Stomach (tissue), 8 donors: ENCODE measurements at regions not wholly inside any gene's neighbourhood (a gene's known extent, or its start where the extent isn't known, plus 50 kb on each side); places are given as distances from the start of the nearest gene placed in this dataset.
"Not testable (repeated sequence)": the region's sequence is repeated elsewhere in the genome, so short reads cannot be mapped to it uniquely, and the experiment has no call there.

Source experiments
- DNase-seq, 2 donors: peaks; one replicate each; pipeline versions ENCODE4 v3.0.0 to v3.0.0-alpha.2; 2013 to 2019
- H3K27ac ChIP-seq, 5 donors: fragments of 200-600 bp in 4 of 5; sonication (generic) in 4 of 5; one replicate each; pipeline ENCODE4 v1.5.1; 2013 to 2019; ENCODE audit warnings: mild to moderate bottlenecking in 1 of 5, moderate library complexity in 1 of 5
- H3K27me3 ChIP-seq, 3 donors: fragments of 200-600 bp; sonication (generic); one replicate each; pipeline ENCODE4 v1.5.1; 2017 to 2019; ENCODE audit warnings: mixed run types in 1 of 3
- H3K36me3 ChIP-seq, 4 donors: fragments of 200-600 bp; sonication (generic); 1 replicate in 3 of 4; 2 replicates in 1 of 4; pipeline ENCODE4 v1.5.1; 2016 to 2019
- H3K4me1 ChIP-seq, 4 donors: fragments of 200-600 bp; sonication (generic); one replicate each; pipeline ENCODE4 v1.5.1; 2016 to 2019
- H3K4me3 ChIP-seq, 4 donors: fragments of 200-600 bp; sonication (generic) in 3 of 4; one replicate each; pipeline ENCODE4 v1.5.1; 2016 to 2019; ENCODE audit warnings: mild to moderate bottlenecking in 1 of 4
- H3K9me3 ChIP-seq, 4 donors: fragments of 200-600 bp; sonication (generic); one replicate each; pipeline ENCODE4 v1.5.1; 2016 to 2019
- EP300 ChIP-seq: sonication (generic); formaldehyde crosslinking; IDR thresholded peaks from one replicate; pipeline ENCODE4 v1.6.1; 2017; ENCODE audit warnings: antibody characterized with exemption
- POLR2A ChIP-seq, 4 donors: fragments of 450-650 bp; IDR thresholded peaks; one replicate each; pipeline ENCODE4 v1.6.1; 2016; ENCODE audit warnings: antibody characterized with exemption in 4 of 4, control low read depth in 2 of 4, mild to moderate bottlenecking in 1 of 4, moderate library complexity in 1 of 4
- POLR2AphosphoS5 ChIP-seq, 3 donors: sonication (generic); formaldehyde crosslinking; IDR thresholded peaks; one replicate each; pipeline ENCODE4 v1.6.1; 2016; ENCODE audit warnings: antibody characterized with exemption in 3 of 3
- WGBS, 5 donors: extraction: QIAGEN DNeasy Blood & Tissue Kit in 3 of 5; methylation state at CpG; one replicate each; pipeline versions ENCODE4 v1.1.5 to v1.1.7; 2013 to 2018; 5-methylcytosine and 5-hydroxymethylcytosine counted together
- intact Hi-C: fragments of 100-400 bp; cut with DNase I; formaldehyde crosslinking; loops from one replicate; pipeline ENCODE4 v1.15.1; 2023; ENCODE audit warnings: low total_unique reads
- TF ChIP-seq, protein P1 (sequence below), 7 experiments: fragments of 450-650 bp in 4 of 7; fragments of 200-600 bp in 3 of 7; sonication (generic) in 3 of 7; IDR thresholded peaks; one replicate each; pipeline ENCODE4 v1.5.1; 2016 to 2019; ENCODE audit warnings: antibody characterized with exemption in 7 of 7, control low read depth in 2 of 7, mild to moderate bottlenecking in 1 of 7
- donor health status: healthy with polysubstance abuse.
- donor health status: Bipolar disorder and iron deficiency.
- donor health status: healthy.

DNA sequence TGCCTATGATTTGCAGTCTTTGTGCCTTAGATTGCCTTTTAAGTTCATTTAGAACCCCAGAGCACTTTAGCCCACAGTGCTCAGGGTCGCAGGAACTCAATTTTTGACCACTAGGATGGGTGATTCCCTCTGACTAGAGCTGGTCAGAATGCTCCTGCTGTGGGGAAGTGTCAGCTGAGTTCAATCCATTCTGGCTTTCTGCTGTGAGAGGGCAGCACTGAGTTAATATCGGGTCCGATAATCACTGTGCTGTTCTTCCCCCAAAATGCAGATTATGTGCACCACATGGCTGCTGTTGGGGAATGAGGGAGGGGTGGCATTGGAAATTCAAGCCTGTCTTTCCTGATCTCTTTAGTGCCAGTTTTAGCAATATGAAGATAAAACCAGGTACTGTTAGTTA, 886.4 kb downstream of the DNAJB9 start:
- no peaks in the 10 kb centered on the region for H3K4me1 ChIP-seq
- no peak overlapping the region for H3K4me3 ChIP-seq
- WGBS, 5 donors, result 67 to 92% (median 72%) methylated on average over 3 of the region's 3 CpGs
- DNase-seq, result no peak
- no peaks in the 10 kb centered on the region for H3K36me3 ChIP-seq
- intact Hi-C loops, result no loop called here
- no peaks in the 10 kb centered on the region for H3K27me3 ChIP-seq
- TF ChIP-seq, protein P1, sequence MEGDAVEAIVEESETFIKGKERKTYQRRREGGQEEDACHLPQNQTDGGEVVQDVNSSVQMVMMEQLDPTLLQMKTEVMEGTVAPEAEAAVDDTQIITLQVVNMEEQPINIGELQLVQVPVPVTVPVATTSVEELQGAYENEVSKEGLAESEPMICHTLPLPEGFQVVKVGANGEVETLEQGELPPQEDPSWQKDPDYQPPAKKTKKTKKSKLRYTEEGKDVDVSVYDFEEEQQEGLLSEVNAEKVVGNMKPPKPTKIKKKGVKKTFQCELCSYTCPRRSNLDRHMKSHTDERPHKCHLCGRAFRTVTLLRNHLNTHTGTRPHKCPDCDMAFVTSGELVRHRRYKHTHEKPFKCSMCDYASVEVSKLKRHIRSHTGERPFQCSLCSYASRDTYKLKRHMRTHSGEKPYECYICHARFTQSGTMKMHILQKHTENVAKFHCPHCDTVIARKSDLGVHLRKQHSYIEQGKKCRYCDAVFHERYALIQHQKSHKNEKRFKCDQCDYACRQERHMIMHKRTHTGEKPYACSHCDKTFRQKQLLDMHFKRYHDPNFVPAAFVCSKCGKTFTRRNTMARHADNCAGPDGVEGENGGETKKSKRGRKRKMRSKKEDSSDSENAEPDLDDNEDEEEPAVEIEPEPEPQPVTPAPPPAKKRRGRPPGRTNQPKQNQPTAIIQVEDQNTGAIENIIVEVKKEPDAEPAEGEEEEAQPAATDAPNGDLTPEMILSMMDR (IDR thresholded peaks at IDR 0.05), result no peak
- no peak for TF ChIP-seq EP300
- TF ChIP-seq POLR2AphosphoS5 (IDR thresholded peaks at IDR 0.05), result no peak
- H3K9me3 ChIP-seq, result peaks cover 0 to 15% (median 6%) of the 10 kb centered on the region in 4 donors
- no peak overlapping the region for H3K27ac ChIP-seq

DNA sequence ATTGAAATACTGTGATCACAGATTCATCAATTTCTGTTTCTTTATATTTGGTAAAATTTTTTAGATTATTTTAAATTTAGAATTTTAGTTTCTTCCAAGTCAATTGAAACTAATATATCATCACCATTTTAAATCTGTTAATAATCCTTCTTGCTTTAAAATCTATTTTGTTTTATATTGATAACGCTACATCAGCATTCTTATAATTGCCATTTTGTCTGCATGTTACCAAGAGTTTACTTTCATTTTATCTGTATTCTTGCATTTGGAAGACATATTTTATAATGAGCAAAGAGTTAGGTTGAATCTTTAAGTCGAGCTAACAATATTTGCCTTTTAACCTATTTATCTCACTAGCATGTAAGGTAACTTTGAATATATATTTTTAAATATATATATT, 890.6 kb downstream of the DNAJB9 start:
- intact Hi-C loops, result no loop called here
- no peak overlapping the region for H3K27ac ChIP-seq
- no peaks in the 10 kb centered on the region for H3K4me1 ChIP-seq
- TF ChIP-seq, protein P1 (IDR thresholded peaks at IDR 0.05), result no peak
- TF ChIP-seq POLR2A (IDR thresholded peaks at IDR 0.05) (no peak), POLR2AphosphoS5 (IDR thresholded peaks at IDR 0.05) (no peak), EP300 (no peak)
- H3K4me3 ChIP-seq, result no peak overlapping the region
- no peaks in the 10 kb centered on the region for H3K27me3 ChIP-seq
- peaks cover 0 to 2% (median 0%) of the 10 kb centered on the region in 4 donors for H3K9me3 ChIP-seq
- H3K36me3 ChIP-seq, result no peaks in the 10 kb centered on the region
- no peak for DNase-seq
- 78 to 94% (median 89%) methylated on average over 2 of the region's 2 CpGs for WGBS, 5 donors

DNA sequence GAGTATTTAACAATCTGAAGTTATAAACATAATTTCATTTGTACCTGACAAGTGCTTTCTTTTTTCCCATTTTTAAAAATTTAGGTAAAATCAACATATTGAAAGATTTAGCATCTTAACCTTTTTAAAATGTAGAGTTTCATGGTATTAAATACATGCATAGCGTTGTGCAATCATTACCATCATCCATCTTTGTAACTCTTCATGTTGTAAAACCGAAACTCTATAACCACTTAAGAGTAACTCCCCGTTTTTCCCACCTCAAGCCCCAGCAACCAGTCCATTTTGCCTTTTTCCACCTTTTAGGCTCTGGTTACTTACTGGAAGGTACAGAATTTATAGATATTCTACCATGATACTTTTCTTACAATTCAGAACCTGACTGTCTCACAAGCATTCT, 892.5 kb downstream of the DNAJB9 start:
- H3K36me3 ChIP-seq, result no peaks in the 10 kb centered on the region
- DNase-seq, result no peak
- H3K27ac ChIP-seq, result no peak overlapping the region
- intact Hi-C loops, result no loop called here
- no peak overlapping the region for H3K4me3 ChIP-seq
- H3K27me3 ChIP-seq, result no peaks in the 10 kb centered on the region
- H3K9me3 ChIP-seq, result no peaks in the 10 kb centered on the region
- WGBS, 5 donors, result 78 to 88% (median 83%) methylated on average over 3 of the region's 3 CpGs
- H3K4me1 ChIP-seq, result no peaks in the 10 kb centered on the region
- TF ChIP-seq, protein P1 (IDR thresholded peaks at IDR 0.05), result no peak
- TF ChIP-seq POLR2A (IDR thresholded peaks at IDR 0.05) (no peak), EP300 (no peak), POLR2AphosphoS5 (IDR thresholded peaks at IDR 0.05) (no peak)

DNA sequence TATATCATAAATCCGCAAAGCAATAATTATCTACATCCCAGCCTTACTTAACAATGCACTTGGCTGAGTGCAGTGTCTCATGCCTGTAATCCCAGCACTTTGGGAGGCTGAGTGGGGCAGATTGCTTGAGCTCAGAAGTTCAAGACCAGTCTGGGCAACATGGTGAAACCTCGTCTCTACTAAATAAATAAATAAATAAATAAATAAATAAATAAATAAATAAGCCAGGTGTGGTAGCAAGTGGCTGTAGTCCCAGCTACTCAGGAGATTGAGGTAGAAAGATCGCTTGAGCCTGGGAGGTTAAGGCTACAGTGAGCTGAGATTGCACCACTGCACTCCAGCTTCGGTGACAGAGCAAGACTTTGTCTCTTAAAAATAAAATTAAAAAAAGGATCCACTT, 898.1 kb downstream of the DNAJB9 start:
- H3K9me3 ChIP-seq, DNase-seq, H3K4me1 ChIP-seq, H3K4me3 ChIP-seq, H3K27ac ChIP-seq, intact Hi-C loops, H3K27me3 ChIP-seq, H3K36me3 ChIP-seq: not testable (repeated sequence)
- 85 to 96% (median 90%) methylated on average over 4 of the region's 4 CpGs for whole genome bisulfite sequencing, 5 donors

DNA sequence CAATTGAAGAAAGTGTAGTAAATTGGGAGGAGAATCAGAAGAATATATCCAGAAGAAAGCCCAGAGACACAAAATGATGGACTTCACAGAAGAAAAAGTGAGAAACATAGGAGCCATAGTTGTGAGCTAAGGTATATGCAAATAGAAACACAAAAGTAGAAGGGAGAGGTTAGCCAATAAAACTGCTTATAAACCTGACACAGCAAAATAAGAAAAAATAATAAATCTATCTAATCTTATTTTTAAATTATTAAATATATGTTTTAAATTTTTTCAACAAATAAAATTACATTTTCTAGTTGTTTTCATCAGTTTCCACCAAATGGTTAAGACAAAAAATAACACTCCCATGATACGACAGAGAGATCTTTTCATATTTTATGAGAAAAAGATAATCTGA, 903.5 kb downstream of the DNAJB9 start:
- no peak for DNase-seq
- Histone ChIP-seq H3K27me3 (no peaks in the 10 kb centered on the region), H3K4me1 (no peaks in the 10 kb centered on the region), H3K36me3 (no peaks in the 10 kb centered on the region), H3K4me3 (no peak overlapping the region), H3K9me3 (no peaks in the 10 kb centered on the region), H3K27ac (no peak overlapping the region)
- 92 to 98% (median 93%) methylated on average over 1 of the region's 1 CpG for WGBS, 5 donors
- intact Hi-C loops, result no loop called here
- TF ChIP-seq, protein P1 (IDR thresholded peaks at IDR 0.05), result no peak
- TF ChIP-seq POLR2AphosphoS5 (IDR thresholded peaks at IDR 0.05), result no peak
- TF ChIP-seq POLR2A (IDR thresholded peaks at IDR 0.05), result no peak
- TF ChIP-seq EP300, result no peak
